VCaP (cell line): ENCODE measurements at regions not wholly inside any gene's neighbourhood (a gene's known extent, or its start where the extent isn't known, plus 50 kb on each side); places are given as distances from the start of the nearest gene placed in this dataset.
"Not testable (repeated sequence)": the region's sequence is repeated elsewhere in the genome, so short reads cannot be mapped to it uniquely, and the experiment has no call there.

Experiments used
- H3K27ac ChIP-seq: fragments of 450-650 bp; 2 replicates; pipeline ENCODE4 v1.5.1; 2017
- CTCF ChIP-seq: fragments of 450-650 bp; conservative IDR thresholded peaks from 2 replicates; pipeline ENCODE4 v1.5.1; 2017; ENCODE audit warnings: mild to moderate bottlenecking, moderate library complexity

- no peak for TF ChIP-seq CTCF
- H3K27ac ChIP-seq: no peak overlapping the region
Observed at GRCh38 chr17:43314611-43315011, 80.8 kb upstream of the RNU2-1 start.

GRCh38 chr17:43312011-43312410 lies 78.2 kb upstream of the RNU2-1 start:
- TF ChIP-seq CTCF: no peak
- H3K27ac ChIP-seq: no peak overlapping the region

- TF ChIP-seq CTCF: no peak
Observed at GRCh38 chr17:43309505-43310332, 75.9 kb upstream of the RNU2-1 start.

GRCh38 chr17:43308999-43309398 lies 75.2 kb upstream of the RNU2-1 start:
- TF ChIP-seq CTCF: no peak
- no peak overlapping the region for H3K27ac ChIP-seq

More at GRCh38 chr17:43309505-43310332, 75.9 kb upstream of the RNU2-1 start:
- no peak overlapping the region for H3K27ac ChIP-seq

GRCh38 chr17:43304792-43305191 lies 71.0 kb upstream of the RNU2-1 start:
- not testable (repeated sequence) for H3K27ac ChIP-seq

- not testable (repeated sequence) for H3K27ac ChIP-seq
Observed at GRCh38 chr17:43303049-43303448, 69.3 kb upstream of the RNU2-1 start.

- H3K27ac ChIP-seq: not testable (repeated sequence)
Observed at GRCh38 chr17:43299300-43300076, 65.7 kb upstream of the RNU2-1 start.

GRCh38 chr17:43289670-43290069 lies 55.9 kb upstream of the RNU2-1 start:
- not testable (repeated sequence) for H3K27ac ChIP-seq

- H3K27ac ChIP-seq: not testable (repeated sequence)
Observed at GRCh38 chr17:43283606-43284005, 49.8 kb upstream of the RNU2-1 start.
